ENCODE measurements at regions not wholly inside any gene's neighbourhood (a gene's known extent, or its start where the extent isn't known, plus 50 kb on each side); places are given as distances from the start of the nearest gene placed in this dataset.

GRCh38 chr2:41040782-41041520, 589.1 kb upstream of the SLC8A1 start:
- no peak for FAIRE-seq
- no peak for DNase-seq (ENCODE audit: low spot score)

GRCh38 chr2:41042343-41042742, 590.5 kb upstream of the SLC8A1 start:
- FAIRE-seq (no peak), DNase-seq (ENCODE audit: low spot score) (no peak)

GRCh38 chr2:41061356-41061755, 609.5 kb upstream of the SLC8A1 start:
- no peak for FAIRE-seq
- DNase-seq (ENCODE audit: low spot score) = no peak

GRCh38 chr2:41062336-41062735, 610.4 kb upstream of the SLC8A1 start:
- no peak for FAIRE-seq

GRCh38 chr2:41066168-41066567, 614.3 kb upstream of the SLC8A1 start:
- FAIRE-seq = no peak

More at GRCh38 chr2:41062336-41062735, 610.4 kb upstream of the SLC8A1 start:
- no peak for DNase-seq (ENCODE audit: low spot score)

GRCh38 chr2:41068740-41069139, 616.9 kb upstream of the SLC8A1 start:
- FAIRE-seq (no peak), DNase-seq (ENCODE audit: low spot score) (no peak)

More at GRCh38 chr2:41066168-41066567, 614.3 kb upstream of the SLC8A1 start:
- no peak for DNase-seq (ENCODE audit: low spot score)

GRCh38 chr2:41078341-41078740, 626.5 kb upstream of the SLC8A1 start:
- DNase-seq (ENCODE audit: low spot score) (no peak), FAIRE-seq (no peak)

- FAIRE-seq = no peak
- no peak for DNase-seq (ENCODE audit: low spot score)
These were observed 627.1 kb upstream of the SLC8A1 start for GRCh38 chr2:41079011-41079410.

- FAIRE-seq (no peak), DNase-seq (ENCODE audit: low spot score) (no peak)
These were observed 632.4 kb upstream of the SLC8A1 start for GRCh38 chr2:41084321-41084720.

- DNase-seq (ENCODE audit: low spot score) (no peak), FAIRE-seq (no peak)
These were observed 636.1 kb upstream of the SLC8A1 start for GRCh38 chr2:41087946-41088345.

GRCh38 chr2:41101281-41101680, 649.4 kb upstream of the SLC8A1 start:
- no peak for FAIRE-seq
- DNase-seq (ENCODE audit: low spot score) = peak; percentile 12

GRCh38 chr2:41109744-41110143, 657.9 kb upstream of the SLC8A1 start:
- no peak for FAIRE-seq
- no peak for DNase-seq (ENCODE audit: low spot score)

GRCh38 chr2:41111836-41112627, 660.1 kb upstream of the SLC8A1 start:
- DNase-seq (ENCODE audit: low spot score) (no peak), FAIRE-seq (no peak)

- DNase-seq (ENCODE audit: low spot score) (peak; percentile 39), FAIRE-seq (no peak)
These were observed 664.4 kb upstream of the SLC8A1 start for GRCh38 chr2:41116106-41116797.

- FAIRE-seq (no peak), DNase-seq (ENCODE audit: low spot score) (no peak)
These were observed 667.6 kb upstream of the SLC8A1 start for GRCh38 chr2:41119489-41119888.

GRCh38 chr2:41123341-41123740, 671.5 kb upstream of the SLC8A1 start:
- DNase-seq (ENCODE audit: low spot score) = no peak
- no peak for FAIRE-seq

GRCh38 chr2:41127351-41127750, 675.5 kb upstream of the SLC8A1 start:
- DNase-seq (ENCODE audit: low spot score) = no peak
- no peak for FAIRE-seq

GRCh38 chr2:41129988-41130387, 678.1 kb upstream of the SLC8A1 start:
- no peak for DNase-seq (ENCODE audit: low spot score)
- no peak for FAIRE-seq

GRCh38 chr2:41137031-41137430, 685.1 kb upstream of the SLC8A1 start:
- DNase-seq (ENCODE audit: low spot score) (no peak), FAIRE-seq (no peak)

- DNase-seq (ENCODE audit: low spot score) (no peak), FAIRE-seq (no peak)
These were observed 689.4 kb upstream of the SLC8A1 start for GRCh38 chr2:41141146-41141791.

GRCh38 chr2:41142478-41142877, 690.6 kb upstream of the SLC8A1 start:
- DNase-seq (ENCODE audit: low spot score) = no peak
- FAIRE-seq = no peak

GRCh38 chr2:41145066-41145465, 693.2 kb upstream of the SLC8A1 start:
- FAIRE-seq = no peak
- no peak for DNase-seq (ENCODE audit: low spot score)
